GM12875 (cell line): ENCODE measurements at regions not wholly inside any gene's neighbourhood (a gene's known extent, or its start where the extent isn't known, plus 50 kb on each side); places are given as distances from the start of the nearest gene placed in this dataset.

ENCODE experiments used
- H3K4me3 ChIP-seq: one replicate; pipeline ENCODE4 v1.5.1; 2011; ENCODE audit warnings: low read depth, low read length, control low read depth
- CTCF ChIP-seq: IDR thresholded peaks from 2 replicates; pipeline ENCODE4 v1.5.1; 2011; ENCODE audit warnings: low read depth, mild to moderate bottlenecking, control low read depth, inconsistent platforms, low read length, moderate library complexity, borderline replicate concordance; ENCODE audit not compliant: insufficient read depth

- H3K4me3 ChIP-seq, result no peak overlapping the region
- no peak for TF ChIP-seq CTCF
Measured at GRCh38 chr14:85822236-85822635, 292.3 kb downstream of the FLRT2 start.

GRCh38 chr14:85817430-85817829, 287.5 kb downstream of the FLRT2 start:
- H3K4me3 ChIP-seq, result no peak overlapping the region

GRCh38 chr14:85813040-85813439, 283.1 kb downstream of the FLRT2 start:
- no peak overlapping the region for H3K4me3 ChIP-seq
- TF ChIP-seq CTCF, result no peak

More at GRCh38 chr14:85817430-85817829, 287.5 kb downstream of the FLRT2 start:
- TF ChIP-seq CTCF, result no peak

- no peak overlapping the region for H3K4me3 ChIP-seq
- TF ChIP-seq CTCF, result no peak
Measured at GRCh38 chr14:85811340-85811739, 281.4 kb downstream of the FLRT2 start.

- H3K4me3 ChIP-seq, result no peak overlapping the region
- no peak for TF ChIP-seq CTCF
Measured at GRCh38 chr14:85799668-85800067, 269.7 kb downstream of the FLRT2 start.

GRCh38 chr14:85798856-85799255, 268.9 kb downstream of the FLRT2 start:
- H3K4me3 ChIP-seq, result no peak overlapping the region
- no peak for TF ChIP-seq CTCF

GRCh38 chr14:85793533-85793932, 263.6 kb downstream of the FLRT2 start:
- no peak overlapping the region for H3K4me3 ChIP-seq

More at GRCh38 chr14:85793533-85793932, 263.6 kb downstream of the FLRT2 start:
- no peak for TF ChIP-seq CTCF
